Neural cell (in vitro differentiated cells): ENCODE measurements at regions not wholly inside any gene's neighbourhood (a gene's known extent, or its start where the extent isn't known, plus 50 kb on each side); places are given as distances from the start of the nearest gene placed in this dataset.

ENCODE experiments used
- CTCF ChIP-seq: fragments of 450-650 bp; IDR thresholded peaks from 2 replicates; pipeline ENCODE4 v1.5.1; 2014; ENCODE audit warnings: antibody characterized with exemption, mild to moderate bottlenecking, moderate library complexity; ENCODE audit not compliant: poor library complexity, severe bottlenecking
- EP300 ChIP-seq: fragments of 450-650 bp; conservative IDR thresholded peaks from 2 replicates; pipeline ENCODE4 v1.6.1; 2014; ENCODE audit warnings: antibody characterized with exemption, mild to moderate bottlenecking, moderate library complexity; ENCODE audit not compliant: poor library complexity, severe bottlenecking
- EZH2 ChIP-seq: fragments of 200-600, 300-800 bp; shearing (Covaris generic), sonication (generic); IDR thresholded peaks from 2 replicates; pipeline ENCODE4 v1.6.1; 2014; ENCODE audit warnings: antibody characterized with exemption, low read length, borderline replicate concordance, mild to moderate bottlenecking; ENCODE audit not compliant: insufficient read depth, poor library complexity, severe bottlenecking
- MXI1 ChIP-seq: fragments of 450-650 bp; conservative IDR thresholded peaks from 2 replicates; pipeline ENCODE4 v1.6.1; 2014; ENCODE audit warnings: antibody characterized with exemption, mild to moderate bottlenecking; ENCODE audit not compliant: poor library complexity, severe bottlenecking
- POLR2AphosphoS5 ChIP-seq: IDR thresholded peaks from 2 replicates; pipeline ENCODE4 v1.6.1; 2012
- RAD21 ChIP-seq: fragments of 450-650 bp; conservative IDR thresholded peaks from 2 replicates; pipeline ENCODE4 v1.6.1; 2014; ENCODE audit warnings: antibody characterized with exemption, mild to moderate bottlenecking, moderate library complexity
- REST ChIP-seq: IDR thresholded peaks from 2 replicates; pipeline ENCODE4 v1.6.1; 2012; ENCODE audit warnings: borderline replicate concordance
- SMC3 ChIP-seq: fragments of 450-650 bp; conservative IDR thresholded peaks from 2 replicates; pipeline ENCODE4 v1.6.1; 2014; ENCODE audit warnings: antibody characterized with exemption, mild to moderate bottlenecking, moderate library complexity; ENCODE audit not compliant: poor library complexity
- TAF1 ChIP-seq: IDR thresholded peaks from 2 replicates; pipeline ENCODE4 v1.6.1; 2012; ENCODE audit warnings: low read depth

- TF ChIP-seq TAF1 = no peak
- TF ChIP-seq CTCF = no peak
- TF ChIP-seq EZH2 = no peak
- TF ChIP-seq REST = no peak
- TF ChIP-seq POLR2AphosphoS5 = no peak
- TF ChIP-seq EP300 = no peak
- no peak for TF ChIP-seq RAD21
- TF ChIP-seq MXI1 = no peak
- no peak for TF ChIP-seq SMC3
Measured at GRCh38 chr1:102103646-102104045, 106.9 kb upstream of the OLFM3 start.
